GM12873 (cell line): ENCODE measurements at regions not wholly inside any gene's neighbourhood (a gene's known extent, or its start where the extent isn't known, plus 50 kb on each side); places are given as distances from the start of the nearest gene placed in this dataset.

Source experiments
- TF ChIP-seq, protein P1 (sequence below): IDR thresholded peaks from 2 replicates; pipeline ENCODE4 v1.5.1; 2012; ENCODE audit warnings: low read depth, mild to moderate bottlenecking, moderate library complexity, low read length, control low read depth; ENCODE audit not compliant: insufficient read depth; ENCODE audit errors: missing control alignments

DNA sequence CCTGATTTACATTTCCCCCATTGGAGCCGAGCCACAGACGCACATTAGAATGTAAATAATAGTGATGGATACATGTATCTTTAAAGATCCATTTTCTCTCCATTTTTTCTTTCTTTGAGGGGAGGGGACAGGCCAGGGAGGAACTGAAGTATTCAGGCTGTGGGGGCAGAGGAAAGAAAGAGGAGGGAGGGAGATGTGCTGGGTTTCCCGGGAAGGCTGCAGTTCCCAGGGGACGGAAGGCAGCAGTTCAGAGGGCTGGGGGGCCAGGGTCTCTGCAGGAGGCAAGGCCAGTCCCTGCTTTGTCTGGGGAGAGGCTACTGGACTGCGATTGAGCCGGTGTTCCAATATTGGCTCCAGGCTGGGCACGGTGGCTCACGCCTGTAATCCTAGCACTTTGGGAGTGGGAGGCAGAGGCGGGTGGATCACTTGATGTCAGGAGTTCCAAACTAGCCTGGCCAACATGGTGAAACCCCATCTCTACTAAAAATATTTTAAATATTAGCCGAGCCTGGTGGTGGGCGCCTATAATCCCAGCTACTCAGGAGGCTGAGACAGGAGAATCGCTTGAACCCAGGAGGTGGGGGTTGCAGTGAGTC lies 94.2 kb upstream of the LHX1 start:
- TF ChIP-seq, protein P1, sequence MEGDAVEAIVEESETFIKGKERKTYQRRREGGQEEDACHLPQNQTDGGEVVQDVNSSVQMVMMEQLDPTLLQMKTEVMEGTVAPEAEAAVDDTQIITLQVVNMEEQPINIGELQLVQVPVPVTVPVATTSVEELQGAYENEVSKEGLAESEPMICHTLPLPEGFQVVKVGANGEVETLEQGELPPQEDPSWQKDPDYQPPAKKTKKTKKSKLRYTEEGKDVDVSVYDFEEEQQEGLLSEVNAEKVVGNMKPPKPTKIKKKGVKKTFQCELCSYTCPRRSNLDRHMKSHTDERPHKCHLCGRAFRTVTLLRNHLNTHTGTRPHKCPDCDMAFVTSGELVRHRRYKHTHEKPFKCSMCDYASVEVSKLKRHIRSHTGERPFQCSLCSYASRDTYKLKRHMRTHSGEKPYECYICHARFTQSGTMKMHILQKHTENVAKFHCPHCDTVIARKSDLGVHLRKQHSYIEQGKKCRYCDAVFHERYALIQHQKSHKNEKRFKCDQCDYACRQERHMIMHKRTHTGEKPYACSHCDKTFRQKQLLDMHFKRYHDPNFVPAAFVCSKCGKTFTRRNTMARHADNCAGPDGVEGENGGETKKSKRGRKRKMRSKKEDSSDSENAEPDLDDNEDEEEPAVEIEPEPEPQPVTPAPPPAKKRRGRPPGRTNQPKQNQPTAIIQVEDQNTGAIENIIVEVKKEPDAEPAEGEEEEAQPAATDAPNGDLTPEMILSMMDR: no peak

DNA sequence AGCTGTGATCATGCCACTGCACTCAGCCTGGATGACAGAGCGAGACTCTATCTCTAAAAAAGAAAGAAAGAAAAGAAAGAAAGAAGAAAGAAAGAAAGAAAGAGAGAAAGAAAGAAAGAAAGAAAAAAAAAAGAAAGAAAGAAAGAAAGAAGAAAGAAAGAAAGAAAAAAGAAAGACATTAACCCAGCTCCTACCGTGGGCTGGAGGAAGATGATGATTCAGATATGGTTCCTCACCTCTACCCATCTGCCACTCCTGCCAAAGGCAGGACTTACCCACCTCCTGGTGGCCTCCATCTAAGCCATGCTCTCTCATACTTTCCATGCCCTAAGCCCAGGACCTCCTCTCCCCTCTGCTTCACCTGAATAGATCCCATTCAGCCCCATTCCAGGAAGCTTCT lies 93.3 kb upstream of the LHX1 start:
- TF ChIP-seq, protein P1: no peak

- TF ChIP-seq, protein P1: no peak
Measured at GRCh38 chr17:36844601-36845000, 92.7 kb upstream of the LHX1 start.

GRCh38 chr17:36845916-36846315 lies 91.4 kb upstream of the LHX1 start:
- TF ChIP-seq, protein P1: no peak

- TF ChIP-seq, protein P1: no peak
Measured at GRCh38 chr17:36846410-36847292, 90.6 kb upstream of the LHX1 start.

DNA sequence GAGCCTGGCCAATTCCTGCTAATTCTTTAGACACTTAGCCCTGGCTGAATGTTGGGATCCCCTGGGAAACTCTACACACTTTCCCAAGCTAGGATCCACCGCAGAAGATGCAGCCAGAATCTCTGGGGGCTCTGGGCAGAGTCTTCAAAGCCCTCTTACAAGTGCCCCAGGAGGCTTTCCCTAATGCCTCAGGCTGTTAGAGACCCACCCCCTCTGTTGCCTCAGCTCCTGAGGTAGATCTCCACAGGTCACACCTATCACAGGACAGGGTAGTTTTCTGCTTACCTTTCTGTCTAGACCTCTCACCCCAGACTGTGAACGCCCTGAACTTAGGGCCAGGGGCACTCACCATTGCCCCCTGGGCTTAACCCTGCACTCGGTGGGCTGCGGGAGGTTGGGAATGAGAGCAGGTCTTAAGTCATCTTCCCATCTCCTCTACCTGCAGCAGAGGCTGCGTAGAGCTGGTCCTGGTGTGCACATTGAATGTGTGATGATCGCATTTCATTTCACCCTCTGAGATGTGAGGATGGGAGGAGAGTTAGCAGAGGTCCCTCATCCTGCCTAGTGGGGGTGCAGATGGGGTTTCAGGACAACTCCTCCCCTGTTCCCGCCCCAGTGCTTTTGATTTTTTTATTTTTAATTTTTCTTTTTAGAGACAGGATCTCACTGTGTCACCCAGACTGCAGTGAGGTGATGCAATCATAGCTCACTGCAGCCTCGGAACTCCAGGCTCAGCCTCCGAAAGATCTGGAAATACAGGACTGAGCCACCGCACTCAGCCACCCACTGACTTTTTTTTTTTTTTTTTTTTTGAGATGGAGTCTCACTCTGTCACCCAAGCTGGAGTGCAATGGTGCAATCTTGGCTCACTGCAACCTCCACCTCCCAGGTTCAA lies 89.0 kb upstream of the LHX1 start:
- TF ChIP-seq, protein P1: no peak
